IPS-15b (cell line): ENCODE measurements at regions not wholly inside any gene's neighbourhood (a gene's known extent, or its start where the extent isn't known, plus 50 kb on each side); places are given as distances from the start of the nearest gene placed in this dataset.

Experiments used
- H3K27me3 ChIP-seq: one replicate; pipeline ENCODE4 v1.6.1; 2013; ENCODE audit warnings: low read length; ENCODE audit not compliant: control insufficient read depth, insufficient read depth
- H3K36me3 ChIP-seq: one replicate; pipeline ENCODE4 v1.6.1; 2013; ENCODE audit warnings: low read length; ENCODE audit not compliant: control insufficient read depth, insufficient read depth
- H3K4me1 ChIP-seq: one replicate; pipeline ENCODE4 v1.6.1; 2013; ENCODE audit warnings: mild to moderate bottlenecking, low read length; ENCODE audit not compliant: control insufficient read depth, insufficient read depth
- H3K4me3 ChIP-seq: one replicate; pipeline ENCODE4 v1.5.1; 2013; ENCODE audit warnings: low read depth, low read length
- H3K9ac ChIP-seq: one replicate; pipeline ENCODE4 v1.6.1; 2013; ENCODE audit warnings: low read depth, mild to moderate bottlenecking, low read length
- H3K9me3 ChIP-seq: one replicate; pipeline ENCODE4 v1.6.1; 2013; ENCODE audit warnings: mild to moderate bottlenecking, low read length; ENCODE audit not compliant: control insufficient read depth, insufficient read depth

- no peaks in the 10 kb centered on the region for H3K4me1 ChIP-seq
- no peaks in the 10 kb centered on the region for H3K27me3 ChIP-seq
- H3K4me3 ChIP-seq, result no peak overlapping the region
- no peak overlapping the region for H3K9ac ChIP-seq
- no peaks in the 10 kb centered on the region for H3K36me3 ChIP-seq
- H3K9me3 ChIP-seq, result no peaks in the 10 kb centered on the region
Measured at GRCh38 chr2:16615687-16616615, 49.7 kb downstream of the CYRIA start.

GRCh38 chr2:16615246-16615645 lies 50.4 kb downstream of the CYRIA start:
- H3K27me3 ChIP-seq, result no peaks in the 10 kb centered on the region
- H3K36me3 ChIP-seq, result no peaks in the 10 kb centered on the region
- no peaks in the 10 kb centered on the region for H3K4me1 ChIP-seq
- H3K9me3 ChIP-seq, result no peaks in the 10 kb centered on the region
- no peak overlapping the region for H3K9ac ChIP-seq
- H3K4me3 ChIP-seq, result no peak overlapping the region

GRCh38 chr2:16614314-16614860 lies 51.2 kb downstream of the CYRIA start:
- Histone ChIP-seq H3K36me3 (no peaks in the 10 kb centered on the region), H3K9me3 (no peaks in the 10 kb centered on the region), H3K4me3 (no peak overlapping the region), H3K9ac (no peak overlapping the region), H3K4me1 (no peaks in the 10 kb centered on the region), H3K27me3 (no peaks in the 10 kb centered on the region)

- no peak overlapping the region for H3K4me3 ChIP-seq
- no peaks in the 10 kb centered on the region for H3K36me3 ChIP-seq
- no peaks in the 10 kb centered on the region for H3K9me3 ChIP-seq
- no peaks in the 10 kb centered on the region for H3K4me1 ChIP-seq
- H3K9ac ChIP-seq, result no peak overlapping the region
- H3K27me3 ChIP-seq, result no peaks in the 10 kb centered on the region
Measured at GRCh38 chr2:16613539-16614011, 52.1 kb downstream of the CYRIA start.

GRCh38 chr2:16612490-16612889 lies 53.1 kb downstream of the CYRIA start:
- Histone ChIP-seq H3K9me3 (no peaks in the 10 kb centered on the region), H3K9ac (no peak overlapping the region), H3K4me1 (no peaks in the 10 kb centered on the region), H3K36me3 (no peaks in the 10 kb centered on the region), H3K4me3 (no peak overlapping the region), H3K27me3 (no peaks in the 10 kb centered on the region)

GRCh38 chr2:16609786-16610185 lies 55.8 kb downstream of the CYRIA start:
- H3K4me3 ChIP-seq, result no peak overlapping the region
- no peaks in the 10 kb centered on the region for H3K36me3 ChIP-seq
- H3K27me3 ChIP-seq, result no peaks in the 10 kb centered on the region
- no peak overlapping the region for H3K9ac ChIP-seq
- H3K9me3 ChIP-seq, result no peaks in the 10 kb centered on the region
- H3K4me1 ChIP-seq, result no peaks in the 10 kb centered on the region

- Histone ChIP-seq H3K4me1 (no peaks in the 10 kb centered on the region), H3K36me3 (no peaks in the 10 kb centered on the region), H3K27me3 (no peaks in the 10 kb centered on the region), H3K9ac (peak overlapping the region; percentile 74), H3K9me3 (no peaks in the 10 kb centered on the region), H3K4me3 (peak overlapping the region; percentile 66)
Measured at GRCh38 chr2:16608661-16609643, 56.7 kb downstream of the CYRIA start.

GRCh38 chr2:16607301-16607700 lies 58.3 kb downstream of the CYRIA start:
- Histone ChIP-seq H3K36me3 (no peaks in the 10 kb centered on the region), H3K9me3 (no peaks in the 10 kb centered on the region), H3K4me3 (no peak overlapping the region), H3K4me1 (no peaks in the 10 kb centered on the region), H3K9ac (no peak overlapping the region), H3K27me3 (no peaks in the 10 kb centered on the region)

GRCh38 chr2:16604236-16604635 lies 61.4 kb downstream of the CYRIA start:
- H3K4me1 ChIP-seq, result no peaks in the 10 kb centered on the region
- H3K36me3 ChIP-seq, result no peaks in the 10 kb centered on the region
- no peaks in the 10 kb centered on the region for H3K9me3 ChIP-seq
- H3K4me3 ChIP-seq, result no peak overlapping the region
- no peaks in the 10 kb centered on the region for H3K27me3 ChIP-seq
- no peak overlapping the region for H3K9ac ChIP-seq

- no peaks in the 10 kb centered on the region for H3K27me3 ChIP-seq
- no peak overlapping the region for H3K4me3 ChIP-seq
- peaks cover 9% of the 10 kb centered on the region for H3K4me1 ChIP-seq
- H3K36me3 ChIP-seq, result no peaks in the 10 kb centered on the region
- H3K9me3 ChIP-seq, result no peaks in the 10 kb centered on the region
- no peak overlapping the region for H3K9ac ChIP-seq
Measured at GRCh38 chr2:16591370-16591933, 74.2 kb downstream of the CYRIA start.

- Histone ChIP-seq H3K4me1 (peaks cover 9% of the 10 kb centered on the region), H3K36me3 (no peaks in the 10 kb centered on the region), H3K9ac (no peak overlapping the region), H3K4me3 (no peak overlapping the region), H3K27me3 (no peaks in the 10 kb centered on the region), H3K9me3 (no peaks in the 10 kb centered on the region)
Measured at GRCh38 chr2:16589465-16589864, 76.2 kb downstream of the CYRIA start.
